BJ (cell line): ENCODE measurements at regions not wholly inside any gene's neighbourhood (a gene's known extent, or its start where the extent isn't known, plus 50 kb on each side); places are given as distances from the start of the nearest gene placed in this dataset.

Experiments
- CTCF ChIA-PET: fragments of 350-600 bp; formaldehyde crosslinking; extraction: SDS; loops from one replicate; lab custom pipeline; 2021; ENCODE audit warnings: antibody characterized with exemption, inconsistent platforms; lab: Yijun Ruan, JAX
- POLR2A ChIA-PET: fragments of 300-600 bp; sonication (Branson Sonifier 250); formaldehyde crosslinking; extraction: SDS; loops from one replicate; lab custom pipeline; 2021; ENCODE audit warnings: antibody characterized with exemption; lab: Charles Lee
- DNase-seq: peaks from one replicate; pipeline ENCODE4 v3.0.0-alpha.2; 2011; ENCODE audit warnings: low read depth
- H3K27me3 ChIP-seq: 2 replicates; pipeline ENCODE4 v1.6.0; 2011; ENCODE audit warnings: low read length; ENCODE audit not compliant: control insufficient read depth, insufficient read depth
- H3K36me3 ChIP-seq: 2 replicates; pipeline ENCODE4 v1.5.1; 2011; ENCODE audit warnings: low read length; ENCODE audit not compliant: control insufficient read depth, insufficient read depth
- H3K4me3 ChIP-seq: 2 replicates; pipeline ENCODE4 v1.5.1; 2011; ENCODE audit warnings: low read depth, mild to moderate bottlenecking, control low read depth, low read length
- TF ChIP-seq, protein P1 (sequence below): IDR thresholded peaks from 2 replicates; pipeline ENCODE4 v1.5.1; 2011; ENCODE audit warnings: low read depth, mild to moderate bottlenecking, control low read depth, inconsistent platforms, low read length, moderate library complexity; ENCODE audit not compliant: insufficient read depth

DNA sequence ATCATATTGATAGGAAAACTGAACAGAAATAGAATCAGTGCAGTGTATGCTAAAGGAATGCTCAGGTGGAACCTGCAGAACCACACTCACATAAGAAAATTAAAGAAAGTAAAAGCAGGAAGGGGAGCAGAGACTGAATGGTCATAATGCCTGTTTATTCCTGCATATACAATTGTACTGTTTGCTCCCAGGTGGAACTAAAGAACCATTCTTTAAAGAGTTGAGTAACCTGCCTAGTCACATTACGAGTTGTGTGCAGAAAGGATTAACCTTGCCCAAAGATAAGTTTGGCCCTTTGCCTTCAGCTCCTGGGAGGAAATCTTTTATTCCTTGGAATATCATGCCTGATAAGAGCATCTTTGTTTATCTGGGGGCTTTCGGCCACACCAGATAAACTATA lies 434.7 kb downstream of the KIF2B start:
- ChIA-PET POLR2A (no interaction called here), CTCF (no interaction called here)
- Histone ChIP-seq H3K36me3 (no peaks in the 10 kb centered on the region), H3K4me3 (no peak overlapping the region), H3K27me3 (no peaks in the 10 kb centered on the region)
- TF ChIP-seq, protein P1, sequence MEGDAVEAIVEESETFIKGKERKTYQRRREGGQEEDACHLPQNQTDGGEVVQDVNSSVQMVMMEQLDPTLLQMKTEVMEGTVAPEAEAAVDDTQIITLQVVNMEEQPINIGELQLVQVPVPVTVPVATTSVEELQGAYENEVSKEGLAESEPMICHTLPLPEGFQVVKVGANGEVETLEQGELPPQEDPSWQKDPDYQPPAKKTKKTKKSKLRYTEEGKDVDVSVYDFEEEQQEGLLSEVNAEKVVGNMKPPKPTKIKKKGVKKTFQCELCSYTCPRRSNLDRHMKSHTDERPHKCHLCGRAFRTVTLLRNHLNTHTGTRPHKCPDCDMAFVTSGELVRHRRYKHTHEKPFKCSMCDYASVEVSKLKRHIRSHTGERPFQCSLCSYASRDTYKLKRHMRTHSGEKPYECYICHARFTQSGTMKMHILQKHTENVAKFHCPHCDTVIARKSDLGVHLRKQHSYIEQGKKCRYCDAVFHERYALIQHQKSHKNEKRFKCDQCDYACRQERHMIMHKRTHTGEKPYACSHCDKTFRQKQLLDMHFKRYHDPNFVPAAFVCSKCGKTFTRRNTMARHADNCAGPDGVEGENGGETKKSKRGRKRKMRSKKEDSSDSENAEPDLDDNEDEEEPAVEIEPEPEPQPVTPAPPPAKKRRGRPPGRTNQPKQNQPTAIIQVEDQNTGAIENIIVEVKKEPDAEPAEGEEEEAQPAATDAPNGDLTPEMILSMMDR = no peak
- DNase-seq = no peak

- CTCF ChIA-PET = no interaction called here
- POLR2A ChIA-PET = no interaction called here
- no peak overlapping the region for H3K4me3 ChIP-seq
These were observed 436.7 kb downstream of the KIF2B start for GRCh38 chr17:54259476-54259875.

GRCh38 chr17:54261465-54261864 lies 438.7 kb downstream of the KIF2B start:
- POLR2A ChIA-PET = no interaction called here
- Histone ChIP-seq H3K27me3 (no peaks in the 10 kb centered on the region), H3K4me3 (no peak overlapping the region), H3K36me3 (no peaks in the 10 kb centered on the region)
- TF ChIP-seq, protein P1 = no peak
- no peak for DNase-seq
- CTCF ChIA-PET = no interaction called here

More at GRCh38 chr17:54259476-54259875, 436.7 kb downstream of the KIF2B start:
- Histone ChIP-seq H3K27me3 (no peaks in the 10 kb centered on the region), H3K36me3 (no peaks in the 10 kb centered on the region)
- TF ChIP-seq, protein P1 = no peak
- no peak for DNase-seq

DNA sequence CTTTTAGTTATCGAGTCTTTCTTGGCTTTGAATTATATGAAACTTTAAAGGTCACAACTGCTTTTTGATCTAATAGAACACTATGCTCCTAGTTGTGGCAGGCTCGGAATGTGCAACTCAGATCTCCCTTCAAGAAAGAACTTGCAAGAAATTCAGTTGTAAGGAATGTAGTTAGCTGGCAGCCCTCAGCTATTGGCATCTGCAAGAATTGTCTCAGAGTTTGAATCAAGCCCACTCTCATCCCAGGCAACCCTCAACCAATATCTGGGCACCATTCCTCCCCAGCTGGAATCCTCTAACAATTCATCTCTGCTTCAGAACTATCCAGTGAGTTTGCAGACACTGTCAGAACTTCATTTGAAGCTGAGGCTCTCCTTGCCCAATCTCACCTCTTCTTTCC lies 447.2 kb downstream of the KIF2B start:
- Histone ChIP-seq H3K36me3 (no peaks in the 10 kb centered on the region), H3K27me3 (no peaks in the 10 kb centered on the region), H3K4me3 (no peak overlapping the region)
- POLR2A ChIA-PET = no interaction called here
- TF ChIP-seq, protein P1 = no peak
- DNase-seq = no peak
- CTCF ChIA-PET = no interaction called here

GRCh38 chr17:54270499-54270898 lies 447.8 kb downstream of the KIF2B start:
- POLR2A ChIA-PET = no interaction called here
- DNase-seq = no peak
- CTCF ChIA-PET = no interaction called here
- H3K36me3 ChIP-seq = no peaks in the 10 kb centered on the region
- TF ChIP-seq, protein P1 = no peak
- H3K27me3 ChIP-seq = no peaks in the 10 kb centered on the region
- no peak overlapping the region for H3K4me3 ChIP-seq
